GM18505 (cell line): ENCODE measurements at regions not wholly inside any gene's neighbourhood (a gene's known extent, or its start where the extent isn't known, plus 50 kb on each side); places are given as distances from the start of the nearest gene placed in this dataset.

Source experiments
- ATAC-seq: cut with Tn5 transposase; IDR thresholded peaks from one replicate; pipeline ENCODE4 v1.9.1; 2021; ENCODE audit not compliant: unreplicated experiment
- POLR2A ChIP-seq: IDR thresholded peaks from 4 replicates; pipeline ENCODE4 v1.6.1; 2011; ENCODE audit warnings: borderline replicate concordance; ENCODE audit not compliant: insufficient read depth, insufficient read length; ENCODE audit errors: extremely low read depth

- no peak for TF ChIP-seq POLR2A
Measured at GRCh38 chr3:66816090-66816761, 181.9 kb upstream of the KBTBD8 start.

GRCh38 chr3:66817951-66818557, 180.1 kb upstream of the KBTBD8 start:
- TF ChIP-seq POLR2A = no peak
- no peak for ATAC-seq

More at GRCh38 chr3:66816090-66816761, 181.9 kb upstream of the KBTBD8 start:
- ATAC-seq = peak; percentile 71

- no peak for TF ChIP-seq POLR2A
- ATAC-seq = no peak
Measured at GRCh38 chr3:66819993-66820501, 178.1 kb upstream of the KBTBD8 start.

GRCh38 chr3:66822186-66823008, 175.7 kb upstream of the KBTBD8 start:
- peak; percentile 91 for ATAC-seq
- no peak for TF ChIP-seq POLR2A

GRCh38 chr3:66823009-66823397, 175.1 kb upstream of the KBTBD8 start:
- no peak for TF ChIP-seq POLR2A
- ATAC-seq = no peak

GRCh38 chr3:66823532-66823931, 174.6 kb upstream of the KBTBD8 start:
- ATAC-seq = no peak
- no peak for TF ChIP-seq POLR2A

GRCh38 chr3:66825375-66825774, 172.7 kb upstream of the KBTBD8 start:
- TF ChIP-seq POLR2A = no peak

GRCh38 chr3:66827726-66828125, 170.4 kb upstream of the KBTBD8 start:
- no peak for TF ChIP-seq POLR2A

More at GRCh38 chr3:66825375-66825774, 172.7 kb upstream of the KBTBD8 start:
- no peak for ATAC-seq

GRCh38 chr3:66828303-66828702, 169.8 kb upstream of the KBTBD8 start:
- no peak for ATAC-seq
- no peak for TF ChIP-seq POLR2A

More at GRCh38 chr3:66827726-66828125, 170.4 kb upstream of the KBTBD8 start:
- no peak for ATAC-seq

GRCh38 chr3:66830301-66830700, 167.8 kb upstream of the KBTBD8 start:
- no peak for ATAC-seq
- TF ChIP-seq POLR2A = no peak

GRCh38 chr3:66831931-66832330, 166.2 kb upstream of the KBTBD8 start:
- ATAC-seq = no peak
- TF ChIP-seq POLR2A = no peak

GRCh38 chr3:66836363-66837152, 161.5 kb upstream of the KBTBD8 start:
- ATAC-seq = no peak
- TF ChIP-seq POLR2A = no peak

GRCh38 chr3:66838704-66839103, 159.4 kb upstream of the KBTBD8 start:
- no peak for TF ChIP-seq POLR2A
- no peak for ATAC-seq
